ENCODE measurements at regions not wholly inside any gene's neighbourhood (a gene's known extent, or its start where the extent isn't known, plus 50 kb on each side); places are given as distances from the start of the nearest gene placed in this dataset.
"Not testable (repeated sequence)": the region's sequence is repeated elsewhere in the genome, so short reads cannot be mapped to it uniquely, and the experiment has no call there.

GRCh38 chr2:101645886-101646285 is 51.6 kb upstream of the MAP4K4 start:
- not testable (repeated sequence) for H3K79me2 ChIP-seq (ENCODE audit: control insufficient read depth, insufficient read depth, low read length); DNase-seq (ENCODE audit: low read depth in 2 of 2); H3K9me3 ChIP-seq (ENCODE audit: control insufficient read depth, insufficient read depth, low read depth, low read length); H3K9ac ChIP-seq (ENCODE audit: insufficient read depth, low read length); H2AFZ ChIP-seq (ENCODE audit: low read length); H4K20me1 ChIP-seq (ENCODE audit: control insufficient read depth, extremely low read depth, insufficient read depth, low read length); H3K4me3 ChIP-seq (replicated peaks in 1 of 4; ENCODE audit: control extremely low read depth in 1 of 4, insufficient read depth in 1 of 4, low read depth in 3 of 4, low read length in 4 of 4); H3K27me3 ChIP-seq (ENCODE audit: control insufficient read depth, insufficient read depth, low read length); H3K27ac ChIP-seq (ENCODE audit: insufficient read depth, low read length); H3K4me2 ChIP-seq (ENCODE audit: extremely low read depth, insufficient read depth, low read length); H3K4me1 ChIP-seq (ENCODE audit: control insufficient read depth, extremely low read depth, insufficient read depth, low read length); H3K36me3 ChIP-seq (ENCODE audit: control insufficient read depth, insufficient read depth, low read length)

GRCh38 chr2:101644842-101645383 is 52.6 kb upstream of the MAP4K4 start:
- H3K9ac ChIP-seq (ENCODE audit: insufficient read depth, low read length): no peak overlapping the region
- no peaks in the 10 kb centered on the region for H4K20me1 ChIP-seq (ENCODE audit: control insufficient read depth, extremely low read depth, insufficient read depth, low read length)
- H3K27me3 ChIP-seq (ENCODE audit: control insufficient read depth, insufficient read depth, low read length): no peaks in the 10 kb centered on the region
- H3K79me2 ChIP-seq (ENCODE audit: control insufficient read depth, insufficient read depth, low read length): no peaks in the 10 kb centered on the region
- H3K4me2 ChIP-seq (ENCODE audit: extremely low read depth, insufficient read depth, low read length): no peak overlapping the region
- H3K9me3 ChIP-seq (ENCODE audit: control insufficient read depth, insufficient read depth, low read depth, low read length): no peaks in the 10 kb centered on the region
- TF ChIP-seq EZH2 (IDR thresholded peaks at IDR 0.05; ENCODE audit: low read length, missing control alignments): no peak
- TF ChIP-seq CTCF (conservative IDR thresholded peaks at IDR 0.05 in 1 of 2, IDR thresholded peaks at IDR 0.05 in 1 of 2; ENCODE audit: low read depth in 1 of 2, low read length in 2 of 2): no peak
- no peak overlapping the region for H3K27ac ChIP-seq (ENCODE audit: insufficient read depth, low read length)
- H3K4me1 ChIP-seq (ENCODE audit: control insufficient read depth, extremely low read depth, insufficient read depth, low read length): no peaks in the 10 kb centered on the region
- no peak for DNase-seq (ENCODE audit: low read depth in 2 of 2)
- H3K4me3 ChIP-seq (replicated peaks in 1 of 4; ENCODE audit: control extremely low read depth in 1 of 4, insufficient read depth in 1 of 4, low read depth in 3 of 4, low read length in 4 of 4): no peak overlapping the region
- H2AFZ ChIP-seq (ENCODE audit: low read length): no peak overlapping the region
- no peaks in the 10 kb centered on the region for H3K36me3 ChIP-seq (ENCODE audit: control insufficient read depth, insufficient read depth, low read length)

GRCh38 chr2:101643004-101643524 is 54.4 kb upstream of the MAP4K4 start:
- H3K4me1 ChIP-seq (ENCODE audit: control insufficient read depth, extremely low read depth, insufficient read depth, low read length): no peaks in the 10 kb centered on the region
- H3K79me2 ChIP-seq (ENCODE audit: control insufficient read depth, insufficient read depth, low read length): no peaks in the 10 kb centered on the region
- H4K20me1 ChIP-seq (ENCODE audit: control insufficient read depth, extremely low read depth, insufficient read depth, low read length): no peaks in the 10 kb centered on the region
- no peaks in the 10 kb centered on the region for H3K27me3 ChIP-seq (ENCODE audit: control insufficient read depth, insufficient read depth, low read length)
- H3K9ac ChIP-seq (ENCODE audit: insufficient read depth, low read length): no peak overlapping the region
- no peak overlapping the region for H3K4me3 ChIP-seq (replicated peaks in 1 of 4; ENCODE audit: control extremely low read depth in 1 of 4, insufficient read depth in 1 of 4, low read depth in 3 of 4, low read length in 4 of 4)
- H3K4me2 ChIP-seq (ENCODE audit: extremely low read depth, insufficient read depth, low read length): no peak overlapping the region
- DNase-seq (ENCODE audit: low read depth in 2 of 2): no peak
- no peaks in the 10 kb centered on the region for H3K36me3 ChIP-seq (ENCODE audit: control insufficient read depth, insufficient read depth, low read length)
- no peak overlapping the region for H3K27ac ChIP-seq (ENCODE audit: insufficient read depth, low read length)
- H3K9me3 ChIP-seq (ENCODE audit: control insufficient read depth, insufficient read depth, low read depth, low read length): no peaks in the 10 kb centered on the region
- TF ChIP-seq EZH2 (IDR thresholded peaks at IDR 0.05; ENCODE audit: low read length, missing control alignments) (no peak), CTCF (conservative IDR thresholded peaks at IDR 0.05 in 1 of 2, IDR thresholded peaks at IDR 0.05 in 1 of 2; ENCODE audit: low read depth in 1 of 2, low read length in 2 of 2) (no peak)
- no peak overlapping the region for H2AFZ ChIP-seq (ENCODE audit: low read length)

Data from fibroblast of lung (primary cell).